GM10248 (cell line): ENCODE measurements at regions not wholly inside any gene's neighbourhood (a gene's known extent, or its start where the extent isn't known, plus 50 kb on each side); places are given as distances from the start of the nearest gene placed in this dataset.
"Not testable (repeated sequence)": the region's sequence is repeated elsewhere in the genome, so short reads cannot be mapped to it uniquely, and the experiment has no call there.

ENCODE experiments used
- CTCF ChIA-PET: fragments of 300-600 bp; sonication (Branson Sonifier 250); formaldehyde crosslinking; extraction: SDS; loops from one replicate; lab custom pipeline; 2021; ENCODE audit warnings: antibody characterized with exemption; lab: Yijun Ruan, JAX
- POLR2A ChIA-PET: fragments of 350-650 bp; sonication (Branson Sonifier 250); formaldehyde crosslinking; extraction: SDS; loops from one replicate; lab custom pipeline; 2020; ENCODE audit warnings: antibody characterized with exemption; lab: Yijun Ruan, JAX
- DNase-seq: peaks from one replicate; pipeline ENCODE4 v3.0.0; 2012; ENCODE audit errors: extremely low spot score
- TF ChIP-seq, protein P1 (sequence below): IDR thresholded peaks from 2 replicates; pipeline ENCODE4 v1.5.1; 2012; ENCODE audit warnings: mild to moderate bottlenecking, low read depth; ENCODE audit errors: extremely low read depth, missing control alignments, control extremely low read depth

GRCh38 chr4:22596409-22596808, 80.5 kb upstream of the ADGRA3 start:
- DNase-seq, result no peak
- TF ChIP-seq, protein P1, sequence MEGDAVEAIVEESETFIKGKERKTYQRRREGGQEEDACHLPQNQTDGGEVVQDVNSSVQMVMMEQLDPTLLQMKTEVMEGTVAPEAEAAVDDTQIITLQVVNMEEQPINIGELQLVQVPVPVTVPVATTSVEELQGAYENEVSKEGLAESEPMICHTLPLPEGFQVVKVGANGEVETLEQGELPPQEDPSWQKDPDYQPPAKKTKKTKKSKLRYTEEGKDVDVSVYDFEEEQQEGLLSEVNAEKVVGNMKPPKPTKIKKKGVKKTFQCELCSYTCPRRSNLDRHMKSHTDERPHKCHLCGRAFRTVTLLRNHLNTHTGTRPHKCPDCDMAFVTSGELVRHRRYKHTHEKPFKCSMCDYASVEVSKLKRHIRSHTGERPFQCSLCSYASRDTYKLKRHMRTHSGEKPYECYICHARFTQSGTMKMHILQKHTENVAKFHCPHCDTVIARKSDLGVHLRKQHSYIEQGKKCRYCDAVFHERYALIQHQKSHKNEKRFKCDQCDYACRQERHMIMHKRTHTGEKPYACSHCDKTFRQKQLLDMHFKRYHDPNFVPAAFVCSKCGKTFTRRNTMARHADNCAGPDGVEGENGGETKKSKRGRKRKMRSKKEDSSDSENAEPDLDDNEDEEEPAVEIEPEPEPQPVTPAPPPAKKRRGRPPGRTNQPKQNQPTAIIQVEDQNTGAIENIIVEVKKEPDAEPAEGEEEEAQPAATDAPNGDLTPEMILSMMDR, result no peak
- CTCF ChIA-PET, result interaction anchor here (1.7 kb wide), 1 partner anchor 11 kb away, joined by 4 read pairs; no protein-coding TSS in a partner anchor
- POLR2A ChIA-PET, result no interaction called here

DNA sequence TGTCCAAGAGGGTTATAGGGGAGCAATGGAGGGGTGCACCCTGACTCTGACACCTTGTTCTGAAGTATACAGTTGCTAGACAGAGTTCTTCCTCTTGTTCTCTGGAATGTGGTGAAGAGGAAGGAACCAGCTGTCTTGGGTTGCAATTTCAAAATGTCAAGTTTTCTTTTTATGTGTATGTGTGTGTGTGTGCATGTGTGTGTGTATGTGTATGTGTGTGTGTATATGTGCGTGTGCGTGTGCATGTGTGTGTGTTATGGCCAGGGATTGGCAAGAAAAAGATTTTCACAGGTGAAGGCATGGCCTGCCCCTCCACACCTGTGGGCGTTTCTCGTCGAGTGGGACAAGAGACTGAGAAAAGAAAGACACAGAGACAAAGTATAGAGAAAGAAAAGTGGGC, 81.6 kb upstream of the ADGRA3 start:
- no peak for DNase-seq
- ChIA-PET POLR2A (no interaction called here), CTCF (no interaction called here)
- TF ChIP-seq, protein P1, result no peak

GRCh38 chr4:22598113-22599047, 82.5 kb upstream of the ADGRA3 start:
- CTCF ChIA-PET, DNase-seq, POLR2A ChIA-PET: not testable (repeated sequence)

DNA sequence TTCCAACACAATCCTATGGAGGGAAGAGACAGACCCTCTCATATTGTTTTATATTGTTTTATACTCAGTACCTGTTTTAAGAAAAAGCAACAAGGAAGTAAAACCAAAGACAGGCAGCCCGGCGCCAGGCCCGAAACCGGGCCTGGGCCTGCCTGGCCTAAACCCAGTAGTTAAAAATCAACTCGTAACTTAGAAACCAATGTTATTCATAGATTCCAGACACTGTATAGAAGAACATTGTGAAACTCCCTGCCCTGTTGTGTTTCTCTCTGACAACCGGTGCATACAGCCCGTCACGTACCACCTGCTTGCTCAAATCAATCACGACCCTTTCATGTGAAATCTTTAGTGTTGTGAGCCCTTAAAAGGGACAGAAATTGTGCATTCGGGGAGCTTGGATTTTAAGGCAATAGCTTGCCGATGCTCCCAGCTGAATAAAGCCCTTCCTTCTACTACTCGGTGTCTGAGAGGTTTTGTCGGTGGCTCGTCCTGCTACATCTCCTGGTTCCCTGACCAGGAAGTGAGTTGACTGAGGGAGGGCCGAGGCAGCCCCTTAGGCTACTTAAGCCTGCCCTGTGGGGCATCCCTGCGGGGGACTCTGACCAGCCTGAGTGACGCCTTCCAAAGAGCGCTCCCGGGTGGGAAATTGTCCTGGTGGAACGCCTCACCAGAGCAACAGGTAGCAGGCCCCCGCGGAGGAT, 83.5 kb upstream of the ADGRA3 start:
- POLR2A ChIA-PET, DNase-seq, CTCF ChIA-PET: not testable (repeated sequence)

DNA sequence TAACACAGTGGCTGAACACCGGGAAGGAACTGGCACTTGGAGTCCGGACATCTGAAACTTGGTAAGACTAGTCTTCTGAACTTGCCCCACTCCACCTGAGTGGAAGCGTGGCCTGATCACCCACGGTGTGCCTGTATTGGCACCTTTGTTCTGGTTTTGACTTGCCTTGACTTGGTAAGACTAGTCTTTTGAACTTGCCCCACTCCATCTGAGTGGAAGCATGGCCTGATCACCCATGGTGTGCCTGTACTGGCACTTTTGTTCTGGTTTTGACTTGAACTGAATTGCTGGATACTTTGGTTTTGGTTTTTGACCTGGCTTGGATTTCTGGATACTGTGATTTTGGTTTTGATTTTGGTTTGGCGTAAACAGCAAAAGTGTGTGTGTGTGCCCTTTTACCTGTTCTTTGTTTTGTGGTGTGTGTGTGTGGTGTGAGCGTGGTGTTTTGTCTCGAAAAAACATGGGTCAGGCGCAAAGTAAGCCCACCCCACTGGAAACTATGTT, 84.1 kb upstream of the ADGRA3 start:
- POLR2A ChIA-PET, CTCF ChIA-PET: not testable (repeated sequence)

GRCh38 chr4:22601638-22602037, 85.8 kb upstream of the ADGRA3 start:
- DNase-seq, POLR2A ChIA-PET, CTCF ChIA-PET: not testable (repeated sequence)

More for the DNA sequence above, 84.1 kb upstream of the ADGRA3 start:
- not testable (repeated sequence) for DNase-seq

- CTCF ChIA-PET, result interaction anchor here (1.0 kb wide), 1 partner anchor 11 kb away, joined by 4 read pairs; no protein-coding TSS in a partner anchor
- POLR2A ChIA-PET, result no interaction called here
- peak; percentile 14 for DNase-seq
- TF ChIP-seq, protein P1, result peak; percentile 10
Measured at GRCh38 chr4:22607382-22607781, 85.4 kb upstream of the GBA3 start.

GRCh38 chr4:22609951-22610525, 82.7 kb upstream of the GBA3 start:
- POLR2A ChIA-PET, DNase-seq, CTCF ChIA-PET: not testable (repeated sequence)

- CTCF ChIA-PET, result interaction anchor here (1.0 kb wide), 1 partner anchor 9 kb away, joined by 3 read pairs; no protein-coding TSS in a partner anchor
- TF ChIP-seq, protein P1, result no peak
- DNase-seq, result no peak
- POLR2A ChIA-PET, result no interaction called here
Measured at GRCh38 chr4:22614114-22614513, 78.6 kb upstream of the GBA3 start.
